ENCODE measurements at regions not wholly inside any gene's neighbourhood (a gene's known extent, or its start where the extent isn't known, plus 50 kb on each side); places are given as distances from the start of the nearest gene placed in this dataset.

DNA sequence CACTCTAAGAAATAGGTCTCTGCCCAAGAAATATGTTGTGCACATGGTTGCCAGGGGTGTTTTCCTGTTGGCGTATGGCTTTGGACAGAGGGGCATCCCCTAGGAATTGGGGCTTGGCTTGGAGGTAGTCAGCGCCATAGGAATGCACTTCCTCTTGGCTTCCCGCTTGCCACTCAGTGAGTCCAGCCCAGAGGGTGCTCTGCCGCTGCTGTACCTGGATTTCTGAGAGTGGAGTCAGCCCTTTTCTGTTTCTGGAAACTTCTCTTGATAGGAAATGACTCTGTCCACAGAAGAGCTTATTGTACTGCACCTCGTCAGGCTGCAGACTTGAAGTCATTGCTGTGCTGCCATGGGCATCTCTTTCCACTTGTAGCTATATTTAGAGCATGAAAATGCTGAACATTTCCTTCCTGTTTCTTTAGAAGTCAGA is 116.7 kb upstream of the MGAT5 start:
- TF ChIP-seq CTCF (IDR thresholded peaks at IDR 0.05): no peak
- TF ChIP-seq POLR2A (IDR thresholded peaks at IDR 0.05): no peak
- no peak for TF ChIP-seq EP300 (IDR thresholded peaks at IDR 0.05; ENCODE audit: low read depth)
